Kidney (tissue), 13 donors: ENCODE measurements at regions not wholly inside any gene's neighbourhood (a gene's known extent, or its start where the extent isn't known, plus 50 kb on each side); places are given as distances from the start of the nearest gene placed in this dataset.
A peak's percentile ranks its signal among the peaks of the same experiment; 100 is the strongest.

Source experiments
- DNase-seq, 5 donors: peaks; one replicate each; pipeline ENCODE4 v3.0.0-alpha.2; 2013 to 2020
- FAIRE-seq: peaks from 2 replicates; lab custom pipeline; 2012; peaks lifted over from hg19 to GRCh38; lab: Jason Lieb, UNC
- H3K27ac ChIP-seq, 2 donors: one replicate each; pipeline ENCODE4 v1.7.0; 2013; ENCODE audit warnings: low read depth in 2 of 2, low read length in 2 of 2, inconsistent platforms in 1 of 2
- H3K27me3 ChIP-seq: one replicate; pipeline ENCODE4 v1.7.1; 2013; ENCODE audit warnings: low read length, inconsistent platforms; ENCODE audit not compliant: control insufficient read depth, insufficient read depth
- H3K36me3 ChIP-seq, 3 donors: one replicate each; pipeline versions ENCODE4 v1.7.0 to v1.7.1; 2013; ENCODE audit warnings: low read length in 3 of 3, control low read depth in 1 of 3, inconsistent platforms in 1 of 3; ENCODE audit not compliant: insufficient read depth in 3 of 3, control insufficient read depth in 2 of 3
- H3K4me1 ChIP-seq, 3 donors: one replicate each; pipeline versions ENCODE4 v1.7.0 to v1.7.1; 2013; ENCODE audit warnings: low read length in 3 of 3, inconsistent platforms in 1 of 3, low read depth in 1 of 3; ENCODE audit not compliant: control insufficient read depth in 2 of 3, insufficient read depth in 2 of 3
- H3K4me3 ChIP-seq, 3 donors: one replicate each; pipeline versions ENCODE4 v1.7.0 to v1.8.1; 2013; ENCODE audit warnings: low read length in 3 of 3, control low read depth in 1 of 3, inconsistent platforms in 1 of 3
- H3K9ac ChIP-seq, 3 donors: one replicate each; pipeline versions ENCODE4 v1.7.0 to v1.7.1; 2013; ENCODE audit warnings: low read length in 3 of 3, control low read depth in 1 of 3, inconsistent platforms in 1 of 3
- H3K9me3 ChIP-seq, 3 donors: one replicate each; pipeline versions ENCODE4 v1.7.0 to v1.7.1; 2013; ENCODE audit warnings: low read length in 3 of 3, control low read depth in 1 of 3, inconsistent platforms in 1 of 3; ENCODE audit not compliant: control insufficient read depth in 2 of 3, insufficient read depth in 1 of 3
- intact Hi-C: fragments of 100-400 bp; cut with DNase I; formaldehyde crosslinking; loops from one replicate; pipeline ENCODE4 v1.11.1; 2022
- TF ChIP-seq, protein P1 (sequence below): IDR thresholded peaks from 3 replicates; pipeline ENCODE4 v1.5.1; 2012; ENCODE audit warnings: mild to moderate bottlenecking, moderate library complexity, borderline replicate concordance; ENCODE audit not compliant: insufficient read depth; ENCODE audit errors: extremely low read depth
- donor health status: control.
- donor health status: control.
- donor health status: control.
- donor health status: control.
- donor health status: control.
- donor health status: DM: yes; HTN: yes; CAD: no.
- donor health status: Normal renal cell carcinoma (clear cell type).

- H3K4me1 ChIP-seq: no peaks in the 10 kb centered on the region
- H3K27me3 ChIP-seq: peaks cover 6% of the 10 kb centered on the region
- H3K36me3 ChIP-seq: no peaks in the 10 kb centered on the region
- TF ChIP-seq, protein P1, sequence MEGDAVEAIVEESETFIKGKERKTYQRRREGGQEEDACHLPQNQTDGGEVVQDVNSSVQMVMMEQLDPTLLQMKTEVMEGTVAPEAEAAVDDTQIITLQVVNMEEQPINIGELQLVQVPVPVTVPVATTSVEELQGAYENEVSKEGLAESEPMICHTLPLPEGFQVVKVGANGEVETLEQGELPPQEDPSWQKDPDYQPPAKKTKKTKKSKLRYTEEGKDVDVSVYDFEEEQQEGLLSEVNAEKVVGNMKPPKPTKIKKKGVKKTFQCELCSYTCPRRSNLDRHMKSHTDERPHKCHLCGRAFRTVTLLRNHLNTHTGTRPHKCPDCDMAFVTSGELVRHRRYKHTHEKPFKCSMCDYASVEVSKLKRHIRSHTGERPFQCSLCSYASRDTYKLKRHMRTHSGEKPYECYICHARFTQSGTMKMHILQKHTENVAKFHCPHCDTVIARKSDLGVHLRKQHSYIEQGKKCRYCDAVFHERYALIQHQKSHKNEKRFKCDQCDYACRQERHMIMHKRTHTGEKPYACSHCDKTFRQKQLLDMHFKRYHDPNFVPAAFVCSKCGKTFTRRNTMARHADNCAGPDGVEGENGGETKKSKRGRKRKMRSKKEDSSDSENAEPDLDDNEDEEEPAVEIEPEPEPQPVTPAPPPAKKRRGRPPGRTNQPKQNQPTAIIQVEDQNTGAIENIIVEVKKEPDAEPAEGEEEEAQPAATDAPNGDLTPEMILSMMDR: no peak
- H3K9me3 ChIP-seq: no peaks in the 10 kb centered on the region
- no peak overlapping the region for H3K27ac ChIP-seq
- no peak overlapping the region for H3K4me3 ChIP-seq
- no peak overlapping the region for H3K9ac ChIP-seq
- FAIRE-seq (no peak), DNase-seq (peak in 2 of 5 donors; percentile 24 to 32)
- intact Hi-C loops: no loop called here
These were observed 234.4 kb upstream of the E2F8 start for GRCh38 chr11:19474954-19475721.

- no peaks in the 10 kb centered on the region for H3K9me3 ChIP-seq
- peaks cover 6% of the 10 kb centered on the region for H3K27me3 ChIP-seq
- intact Hi-C loops: no loop called here
- no peak overlapping the region for H3K4me3 ChIP-seq
- H3K9ac ChIP-seq: no peak overlapping the region
- no peaks in the 10 kb centered on the region for H3K4me1 ChIP-seq
- no peak overlapping the region for H3K27ac ChIP-seq
- DNase-seq (no peak), FAIRE-seq (no peak)
- H3K36me3 ChIP-seq: no peaks in the 10 kb centered on the region
- TF ChIP-seq, protein P1: no peak
These were observed 233.5 kb upstream of the E2F8 start for GRCh38 chr11:19474211-19474610.

DNA sequence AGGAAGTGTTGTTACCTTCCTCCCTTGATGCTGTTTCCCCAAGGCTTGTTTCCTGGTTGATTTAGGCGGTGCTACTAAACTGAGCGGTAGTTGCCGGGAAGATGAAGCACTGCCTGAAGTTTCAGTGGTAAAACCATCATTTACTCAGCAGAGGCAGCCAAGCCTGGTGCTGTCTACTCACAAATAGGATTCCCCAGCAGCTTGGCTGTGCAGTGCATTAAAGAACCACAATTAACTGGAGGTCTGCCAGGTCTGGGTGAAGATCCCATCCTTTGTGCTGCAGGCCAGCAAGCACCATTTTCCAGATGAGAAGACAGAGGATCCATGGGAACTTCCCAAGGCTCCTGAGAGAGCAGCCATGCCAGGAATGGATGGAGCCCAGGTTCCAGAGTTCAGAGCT, 231.9 kb upstream of the E2F8 start:
- TF ChIP-seq, protein P1: no peak
- FAIRE-seq (no peak), DNase-seq (no peak)
- Histone ChIP-seq H3K9ac (no peak overlapping the region), H3K4me1 (no peaks in the 10 kb centered on the region), H3K27me3 (peaks cover 4% of the 10 kb centered on the region), H3K9me3 (no peaks in the 10 kb centered on the region), H3K36me3 (no peaks in the 10 kb centered on the region), H3K4me3 (no peak overlapping the region), H3K27ac (no peak overlapping the region)
- intact Hi-C loops: no loop called here
